ENCODE measurements at regions not wholly inside any gene's neighbourhood (a gene's known extent, or its start where the extent isn't known, plus 50 kb on each side); places are given as distances from the start of the nearest gene placed in this dataset.

GRCh38 chr3:34844323-34844620, 795.1 kb upstream of the ARPP21 start:
- H4K20me1 ChIP-seq (ENCODE audit: insufficient read depth): no peaks in the 10 kb centered on the region
- DNase-seq: no peak
- POLR2A ChIA-PET (ENCODE audit: unreplicated experiment): interaction anchor here (0.6 kb wide), 1 partner anchor 29 kb away, joined by 4 read pairs; no protein-coding TSS in a partner anchor
- H3K4me3 ChIP-seq: no peak overlapping the region
- no peaks in the 10 kb centered on the region for H3K9me3 ChIP-seq (ENCODE audit: insufficient read depth, low read depth)
- H3K27me3 ChIP-seq (ENCODE audit: insufficient read depth, low read depth): no peaks in the 10 kb centered on the region
- TF ChIP-seq EZH2 (IDR thresholded peaks at IDR 0.05; ENCODE audit: low read depth) (no peak), CTCF (conservative IDR thresholded peaks at IDR 0.05) (no peak)
- no peaks in the 10 kb centered on the region for H3F3A ChIP-seq (ENCODE audit: insufficient read depth, low read depth)
- H3K79me2 ChIP-seq (ENCODE audit: low read depth): no peaks in the 10 kb centered on the region
- H3K4me1 ChIP-seq (replicated peaks; ENCODE audit: insufficient read depth): no peaks in the 10 kb centered on the region
- no peaks in the 10 kb centered on the region for H3K9me2 ChIP-seq (ENCODE audit: insufficient read depth)
- H3K36me3 ChIP-seq (ENCODE audit: low read depth): no peaks in the 10 kb centered on the region
- CTCF ChIA-PET: no interaction called here
- intact Hi-C loops (cut with micrococcal nuclease; ENCODE audit: unreplicated experiment): no loop called here
- H2AFZ ChIP-seq: no peak overlapping the region
- no TSS peak for BruUV-seq (replicated peaks)
- H3K4me2 ChIP-seq: no peak overlapping the region
- H3K27ac ChIP-seq: no peak overlapping the region

GRCh38 chr3:34851137-34851536, 788.2 kb upstream of the ARPP21 start:
- Histone ChIP-seq H3K4me1 (replicated peaks; ENCODE audit: insufficient read depth) (no peaks in the 10 kb centered on the region), H3F3A (ENCODE audit: insufficient read depth, low read depth) (no peaks in the 10 kb centered on the region), H2AFZ (no peak overlapping the region), H3K27ac (no peak overlapping the region), H3K4me3 (no peak overlapping the region), H4K20me1 (ENCODE audit: insufficient read depth) (no peaks in the 10 kb centered on the region), H3K79me2 (ENCODE audit: low read depth) (no peaks in the 10 kb centered on the region), H3K9me3 (ENCODE audit: insufficient read depth, low read depth) (no peaks in the 10 kb centered on the region), H3K9me2 (ENCODE audit: insufficient read depth) (no peaks in the 10 kb centered on the region), H3K36me3 (ENCODE audit: low read depth) (no peaks in the 10 kb centered on the region), H3K27me3 (ENCODE audit: insufficient read depth, low read depth) (no peaks in the 10 kb centered on the region), H3K4me2 (no peak overlapping the region)
- no TSS peak for BruUV-seq (replicated peaks)
- ChIA-PET POLR2A (ENCODE audit: unreplicated experiment) (interaction anchor here (0.6 kb wide), 1 partner anchor 344 kb away, joined by 4 read pairs; no protein-coding TSS in a partner anchor), CTCF (no interaction called here)
- TF ChIP-seq CTCF (conservative IDR thresholded peaks at IDR 0.05) (no peak), EZH2 (IDR thresholded peaks at IDR 0.05; ENCODE audit: low read depth) (no peak)
- intact Hi-C loops (cut with micrococcal nuclease; ENCODE audit: unreplicated experiment): no loop called here
- no peak for DNase-seq

- intact Hi-C loops (cut with micrococcal nuclease; ENCODE audit: unreplicated experiment): no loop called here
- ChIA-PET POLR2A (ENCODE audit: unreplicated experiment) (no interaction called here), CTCF (no interaction called here)
- H3K36me3 ChIP-seq (ENCODE audit: low read depth): no peaks in the 10 kb centered on the region
- H2AFZ ChIP-seq: no peak overlapping the region
- no peak for DNase-seq
- no peak overlapping the region for H3K4me2 ChIP-seq
- H3K9me2 ChIP-seq (ENCODE audit: insufficient read depth): no peaks in the 10 kb centered on the region
- no peaks in the 10 kb centered on the region for H3K9me3 ChIP-seq (ENCODE audit: insufficient read depth, low read depth)
- H3K4me1 ChIP-seq (replicated peaks; ENCODE audit: insufficient read depth): no peaks in the 10 kb centered on the region
- H3K4me3 ChIP-seq: no peak overlapping the region
- no peak overlapping the region for H3K27ac ChIP-seq
- no TSS peak for BruUV-seq (replicated peaks)
- no peak for TF ChIP-seq EZH2 (IDR thresholded peaks at IDR 0.05; ENCODE audit: low read depth)
- no peak for TF ChIP-seq CTCF (conservative IDR thresholded peaks at IDR 0.05)
- no peaks in the 10 kb centered on the region for H3K79me2 ChIP-seq (ENCODE audit: low read depth)
- no peaks in the 10 kb centered on the region for H4K20me1 ChIP-seq (ENCODE audit: insufficient read depth)
- no peaks in the 10 kb centered on the region for H3K27me3 ChIP-seq (ENCODE audit: insufficient read depth, low read depth)
- no peaks in the 10 kb centered on the region for H3F3A ChIP-seq (ENCODE audit: insufficient read depth, low read depth)
Observed at GRCh38 chr3:34852844-34853439, 786.4 kb upstream of the ARPP21 start.
